ENCODE measurements at regions not wholly inside any gene's neighbourhood (a gene's known extent, or its start where the extent isn't known, plus 50 kb on each side); places are given as distances from the start of the nearest gene placed in this dataset.

- Mint-ChIP-seq H3K27me3 (ENCODE audit: unreplicated experiment) (peaks cover 1% of the 10 kb centered on the region), H3K4me1 (ENCODE audit: unreplicated experiment) (no peaks in the 10 kb centered on the region), H3K27ac (ENCODE audit: unreplicated experiment) (no peak overlapping the region), H3K36me3 (ENCODE audit: low read depth, unreplicated experiment) (no peaks in the 10 kb centered on the region), H3K9me3 (ENCODE audit: unreplicated experiment) (no peaks in the 10 kb centered on the region), H3K4me3 (ENCODE audit: unreplicated experiment) (no peak overlapping the region)
- no peak for DNase-seq (ENCODE audit: low spot score)
- TF ChIP-seq CTCF (IDR thresholded peaks at IDR 0.05; ENCODE audit: unreplicated experiment), result no peak
Observed at GRCh38 chr2:2587354-2587753, 256.3 kb upstream of the MYT1L start.

- no peaks in the 10 kb centered on the region for H3K9me3 Mint-ChIP-seq (ENCODE audit: unreplicated experiment)
- no peak for DNase-seq (ENCODE audit: low spot score)
- no peak overlapping the region for H3K4me3 Mint-ChIP-seq (ENCODE audit: unreplicated experiment)
- H3K27me3 Mint-ChIP-seq (ENCODE audit: unreplicated experiment), result peaks cover 1% of the 10 kb centered on the region
- no peak for TF ChIP-seq CTCF (IDR thresholded peaks at IDR 0.05; ENCODE audit: unreplicated experiment)
- H3K4me1 Mint-ChIP-seq (ENCODE audit: unreplicated experiment), result no peaks in the 10 kb centered on the region
- H3K27ac Mint-ChIP-seq (ENCODE audit: unreplicated experiment), result no peak overlapping the region
- H3K36me3 Mint-ChIP-seq (ENCODE audit: low read depth, unreplicated experiment), result no peaks in the 10 kb centered on the region
Observed at GRCh38 chr2:2586931-2587330, 255.9 kb upstream of the MYT1L start.

- no peaks in the 10 kb centered on the region for H3K9me3 Mint-ChIP-seq (ENCODE audit: unreplicated experiment)
Observed at GRCh38 chr2:2586068-2586776, 255.1 kb upstream of the MYT1L start.

GRCh38 chr2:2582998-2583545 is 252.0 kb upstream of the MYT1L start:
- H3K27ac Mint-ChIP-seq (ENCODE audit: unreplicated experiment), result no peak overlapping the region
- no peaks in the 10 kb centered on the region for H3K4me1 Mint-ChIP-seq (ENCODE audit: unreplicated experiment)
- H3K4me3 Mint-ChIP-seq (ENCODE audit: unreplicated experiment), result no peak overlapping the region
- TF ChIP-seq CTCF (IDR thresholded peaks at IDR 0.05; ENCODE audit: unreplicated experiment), result no peak
- peaks cover 1% of the 10 kb centered on the region for H3K27me3 Mint-ChIP-seq (ENCODE audit: unreplicated experiment)
- no peak for DNase-seq (ENCODE audit: low spot score)
- no peaks in the 10 kb centered on the region for H3K36me3 Mint-ChIP-seq (ENCODE audit: low read depth, unreplicated experiment)
- H3K9me3 Mint-ChIP-seq (ENCODE audit: unreplicated experiment), result no peaks in the 10 kb centered on the region

More at GRCh38 chr2:2586068-2586776, 255.1 kb upstream of the MYT1L start:
- Mint-ChIP-seq H3K36me3 (ENCODE audit: low read depth, unreplicated experiment) (no peaks in the 10 kb centered on the region), H3K4me1 (ENCODE audit: unreplicated experiment) (no peaks in the 10 kb centered on the region), H3K27ac (ENCODE audit: unreplicated experiment) (no peak overlapping the region), H3K27me3 (ENCODE audit: unreplicated experiment) (peaks cover 1% of the 10 kb centered on the region), H3K4me3 (ENCODE audit: unreplicated experiment) (no peak overlapping the region)
- no peak for TF ChIP-seq CTCF (IDR thresholded peaks at IDR 0.05; ENCODE audit: unreplicated experiment)
- DNase-seq (ENCODE audit: low spot score), result no peak

Data from endothelial cell (in vitro differentiated cells).